ENCODE measurements at regions not wholly inside any gene's neighbourhood (a gene's known extent, or its start where the extent isn't known, plus 50 kb on each side); places are given as distances from the start of the nearest gene placed in this dataset.
"Not testable (repeated sequence)": the region's sequence is repeated elsewhere in the genome, so short reads cannot be mapped to it uniquely, and the experiment has no call there.

- H3K27ac Mint-ChIP-seq; DNase-seq; H3K27me3 Mint-ChIP-seq; H3K9me3 Mint-ChIP-seq; H3K4me3 Mint-ChIP-seq; H3K4me1 Mint-ChIP-seq; H3K36me3 Mint-ChIP-seq (ENCODE audit: low read depth); CTCF ChIA-PET; POLR2A ChIA-PET: not testable (repeated sequence)
These were observed 519.0 kb downstream of the IRS2 start for GRCh38 chr13:109267400-109267799.

GRCh38 chr13:109265438-109265742 is 521.0 kb downstream of the IRS2 start:
- H3K4me3 Mint-ChIP-seq; H3K27ac Mint-ChIP-seq; H3K9me3 Mint-ChIP-seq; POLR2A ChIA-PET; H3K27me3 Mint-ChIP-seq; CTCF ChIA-PET; DNase-seq; H3K36me3 Mint-ChIP-seq (ENCODE audit: low read depth); H3K4me1 Mint-ChIP-seq: not testable (repeated sequence)

GRCh38 chr13:109264603-109265437 is 521.6 kb downstream of the IRS2 start:
- H3K4me3 Mint-ChIP-seq; H3K27ac Mint-ChIP-seq; H3K4me1 Mint-ChIP-seq; DNase-seq; CTCF ChIA-PET; H3K9me3 Mint-ChIP-seq; H3K27me3 Mint-ChIP-seq; POLR2A ChIA-PET; H3K36me3 Mint-ChIP-seq (ENCODE audit: low read depth): not testable (repeated sequence)

GRCh38 chr13:109257761-109258157 is 528.6 kb downstream of the IRS2 start:
- H3K4me3 Mint-ChIP-seq; DNase-seq; H3K27me3 Mint-ChIP-seq; POLR2A ChIA-PET; H3K36me3 Mint-ChIP-seq (ENCODE audit: low read depth); H3K4me1 Mint-ChIP-seq; H3K27ac Mint-ChIP-seq; H3K9me3 Mint-ChIP-seq: not testable (repeated sequence)
- CTCF ChIA-PET = interaction anchor here (0.6 kb wide), 1 partner anchor 9 kb away, joined by 3 read pairs; no protein-coding TSS in a partner anchor

All from activated CD4-positive, alpha-beta memory T cell treated with anti-CD3 and anti-CD28 coated beads, Interleukin-2, amount 10 ng/mL, durations not matched to agents 7 days and 5 days (primary cell).